ENCODE measurements at regions not wholly inside any gene's neighbourhood (a gene's known extent, or its start where the extent isn't known, plus 50 kb on each side); places are given as distances from the start of the nearest gene placed in this dataset.

DNA sequence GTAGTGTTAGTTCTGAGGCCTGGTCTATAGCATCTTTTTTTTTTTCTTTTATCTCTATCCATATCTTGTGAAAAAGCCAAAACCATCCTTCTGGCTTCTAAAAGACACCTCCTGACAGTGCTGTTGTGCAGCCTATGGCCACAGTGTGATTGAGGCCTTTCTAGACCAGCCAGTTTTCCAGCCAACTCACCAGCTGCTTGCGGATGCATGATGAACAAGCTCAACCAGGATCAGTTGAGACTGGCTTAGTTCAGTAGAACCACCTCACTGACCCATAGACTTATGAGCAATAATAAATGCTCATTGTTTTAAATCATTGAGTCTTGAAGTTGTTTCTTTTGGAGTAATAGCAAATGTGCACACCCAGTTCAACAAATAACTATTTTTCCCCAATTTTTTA, 296.9 kb downstream of the FAM170A start:
- TF ChIP-seq, protein P1, sequence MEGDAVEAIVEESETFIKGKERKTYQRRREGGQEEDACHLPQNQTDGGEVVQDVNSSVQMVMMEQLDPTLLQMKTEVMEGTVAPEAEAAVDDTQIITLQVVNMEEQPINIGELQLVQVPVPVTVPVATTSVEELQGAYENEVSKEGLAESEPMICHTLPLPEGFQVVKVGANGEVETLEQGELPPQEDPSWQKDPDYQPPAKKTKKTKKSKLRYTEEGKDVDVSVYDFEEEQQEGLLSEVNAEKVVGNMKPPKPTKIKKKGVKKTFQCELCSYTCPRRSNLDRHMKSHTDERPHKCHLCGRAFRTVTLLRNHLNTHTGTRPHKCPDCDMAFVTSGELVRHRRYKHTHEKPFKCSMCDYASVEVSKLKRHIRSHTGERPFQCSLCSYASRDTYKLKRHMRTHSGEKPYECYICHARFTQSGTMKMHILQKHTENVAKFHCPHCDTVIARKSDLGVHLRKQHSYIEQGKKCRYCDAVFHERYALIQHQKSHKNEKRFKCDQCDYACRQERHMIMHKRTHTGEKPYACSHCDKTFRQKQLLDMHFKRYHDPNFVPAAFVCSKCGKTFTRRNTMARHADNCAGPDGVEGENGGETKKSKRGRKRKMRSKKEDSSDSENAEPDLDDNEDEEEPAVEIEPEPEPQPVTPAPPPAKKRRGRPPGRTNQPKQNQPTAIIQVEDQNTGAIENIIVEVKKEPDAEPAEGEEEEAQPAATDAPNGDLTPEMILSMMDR (IDR thresholded peaks at IDR 0.05; ENCODE audit: borderline replicate concordance, control extremely low read depth, extremely low read depth, insufficient read depth, missing control alignments): no peak
- no peak for DNase-seq (ENCODE audit: low spot score)
- in situ Hi-C loops (cut with MboI; ENCODE audit: low sequenced_read_pairs, unreplicated experiment): no loop called here

DNA sequence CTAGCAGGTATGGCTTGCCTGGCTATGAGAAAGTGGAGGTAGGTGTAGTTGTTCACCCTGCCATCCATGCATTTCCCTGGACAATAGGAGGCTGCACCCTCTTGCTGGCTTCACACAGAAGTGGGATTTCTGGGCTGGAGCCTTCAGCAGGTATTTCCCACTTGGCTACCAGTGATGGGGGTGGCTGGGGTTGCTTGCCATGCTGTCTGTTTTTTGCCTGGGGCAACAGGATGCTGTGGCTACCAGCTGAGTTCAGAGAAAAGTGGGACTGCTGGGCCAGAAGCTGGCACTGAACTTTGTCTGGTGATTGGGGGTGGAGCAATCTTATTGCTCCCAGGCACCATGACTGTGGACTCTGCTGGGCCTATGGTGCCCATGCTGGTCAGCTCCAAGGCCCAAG, 299.6 kb downstream of the FAM170A start:
- in situ Hi-C loops (cut with MboI; ENCODE audit: low sequenced_read_pairs, unreplicated experiment): no loop called here
- TF ChIP-seq, protein P1 (IDR thresholded peaks at IDR 0.05; ENCODE audit: borderline replicate concordance, control extremely low read depth, extremely low read depth, insufficient read depth, missing control alignments): no peak
- no peak for DNase-seq (ENCODE audit: low spot score)

DNA sequence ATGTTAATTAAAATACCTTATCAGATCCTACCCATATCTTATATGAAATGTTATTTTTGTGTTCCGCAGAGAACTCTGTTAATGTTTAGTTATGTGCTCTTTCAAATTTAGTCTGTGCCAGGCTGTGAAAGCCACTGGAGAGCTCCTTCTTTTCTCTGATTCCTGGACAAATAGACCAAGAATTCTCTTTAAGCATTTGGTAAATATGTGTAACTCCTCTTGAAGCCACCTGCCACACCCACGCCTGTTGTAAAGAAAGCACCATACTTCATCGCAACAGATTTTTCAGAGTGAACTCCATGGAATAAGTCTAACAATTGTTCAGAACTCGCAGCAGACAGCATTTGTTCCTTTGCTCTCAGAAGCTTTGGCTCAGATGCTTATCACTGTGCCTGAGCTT, 301.1 kb downstream of the FAM170A start:
- TF ChIP-seq, protein P1 (IDR thresholded peaks at IDR 0.05; ENCODE audit: borderline replicate concordance, control extremely low read depth, extremely low read depth, insufficient read depth, missing control alignments): no peak
- in situ Hi-C loops (cut with MboI; ENCODE audit: low sequenced_read_pairs, unreplicated experiment): no loop called here
- no peak for DNase-seq (ENCODE audit: low spot score)

DNA sequence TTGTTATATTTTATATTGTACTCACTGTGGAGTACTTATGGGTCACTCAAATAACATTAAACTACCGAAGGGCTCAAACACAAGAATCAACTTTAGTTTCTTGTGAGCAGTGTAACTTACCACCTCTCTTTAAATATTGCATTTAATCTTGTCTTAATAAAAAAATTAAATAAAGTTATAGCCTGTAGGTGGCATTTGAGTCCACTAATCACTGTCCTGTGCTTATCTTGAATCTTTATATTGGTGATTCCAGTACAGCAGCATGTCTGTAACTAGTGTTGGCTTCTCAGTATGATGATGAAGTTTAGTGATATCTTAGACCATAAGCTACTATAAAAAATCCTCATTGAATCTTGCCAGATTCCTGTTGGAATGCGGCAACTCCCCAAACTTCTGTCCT, 313.8 kb downstream of the FAM170A start:
- TF ChIP-seq, protein P1 (IDR thresholded peaks at IDR 0.05; ENCODE audit: borderline replicate concordance, control extremely low read depth, extremely low read depth, insufficient read depth, missing control alignments): no peak
- in situ Hi-C loops (cut with MboI; ENCODE audit: low sequenced_read_pairs, unreplicated experiment): no loop called here
- no peak for DNase-seq (ENCODE audit: low spot score)

DNA sequence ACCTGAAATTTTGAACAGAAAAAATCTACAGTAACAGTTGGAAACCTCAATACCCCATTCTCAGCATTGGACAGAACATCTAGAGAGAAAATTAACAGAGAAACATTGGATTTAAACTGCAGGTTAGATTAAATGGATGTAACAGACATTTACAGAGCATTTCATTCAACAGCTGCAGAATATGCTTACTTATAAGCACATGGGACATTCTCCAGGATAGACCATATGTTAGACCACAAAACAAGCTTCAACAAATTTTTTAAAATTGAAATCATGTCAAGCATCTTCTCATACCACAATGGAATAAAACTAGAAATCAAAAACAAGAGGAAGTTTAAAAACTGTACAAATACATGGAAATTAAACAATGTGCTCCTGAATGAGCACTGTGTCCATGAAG, 316.3 kb downstream of the FAM170A start:
- TF ChIP-seq, protein P1 (IDR thresholded peaks at IDR 0.05; ENCODE audit: borderline replicate concordance, control extremely low read depth, extremely low read depth, insufficient read depth, missing control alignments): no peak
- in situ Hi-C loops (cut with MboI; ENCODE audit: low sequenced_read_pairs, unreplicated experiment): no loop called here
- no peak for DNase-seq (ENCODE audit: low spot score)

DNA sequence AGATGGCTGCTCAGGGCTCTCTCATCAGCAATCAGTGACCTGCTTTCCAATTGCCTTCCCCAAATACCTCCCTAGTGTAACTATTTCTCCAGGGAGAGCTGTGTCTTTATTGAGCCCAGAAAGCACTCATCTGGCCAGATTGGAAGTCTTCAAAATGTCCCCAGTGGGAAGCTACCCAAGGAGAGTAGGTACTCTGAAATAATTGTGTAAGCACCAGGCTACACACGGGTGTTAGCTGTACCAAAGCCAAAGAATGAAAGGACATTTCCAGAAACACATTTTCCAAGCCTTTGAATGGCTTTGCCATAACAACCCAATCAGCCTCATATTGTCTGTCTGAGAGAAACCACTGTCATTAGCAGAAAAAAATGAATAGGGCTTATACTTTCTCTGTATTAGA, 318.8 kb downstream of the FAM170A start:
- TF ChIP-seq, protein P1 (IDR thresholded peaks at IDR 0.05; ENCODE audit: borderline replicate concordance, control extremely low read depth, extremely low read depth, insufficient read depth, missing control alignments): no peak
- in situ Hi-C loops (cut with MboI; ENCODE audit: low sequenced_read_pairs, unreplicated experiment): no loop called here
- DNase-seq (ENCODE audit: low spot score): no peak

Measured in GM13976 (cell line).